HepG2 (cell line): ENCODE measurements at regions not wholly inside any gene's neighbourhood (a gene's known extent, or its start where the extent isn't known, plus 50 kb on each side); places are given as distances from the start of the nearest gene placed in this dataset.

Experiments
- ATAC-seq: fragments of 200-7000 bp; cut with Tn5 transposase; 3 replicates; pipeline ENCODE4 v1.9.1; 2020; ENCODE audit warnings: mild to moderate bottlenecking, moderate library complexity
- BruUV-seq: library from RNA; stranded (reverse); fragments of 400-500 nt; replicated peaks from 2 replicates; lab custom pipeline; 2021; lab: Mats Ljungman, UMichigan
- CTCF ChIA-PET: fragments of 300-600 bp; formaldehyde crosslinking; extraction: SDS; loops from one replicate; lab custom pipeline; 2021; ENCODE audit warnings: low total read pairs, inconsistent platforms, low intra/inter-chr PET ratio; lab: Yijun Ruan, JAX
- POLR2A ChIA-PET: fragments of 350-600 bp; sonication (Branson Sonifier 250); formaldehyde crosslinking; loops from one replicate; lab custom pipeline; 2020; ENCODE audit warnings: antibody characterized with exemption, inconsistent platforms; lab: Yijun Ruan, JAX
- DNase-seq: peaks from one replicate; pipeline ENCODE4 v3.0.0-alpha.2; 2015; ENCODE audit warnings: low spot score
- FAIRE-seq: peaks from 3 replicates; lab custom pipeline; 2011; peaks lifted over from hg19 to GRCh38; lab: Jason Lieb, UNC
- H2AFZ ChIP-seq: one replicate; pipeline ENCODE4 v1.6.1; 2011; ENCODE audit warnings: low read length, inconsistent platforms
- H3K27ac ChIP-seq: fragments of 300-600 bp; 3 replicates; pipeline ENCODE4 v1.8.0; 2011; ENCODE audit warnings: mixed run types, mild to moderate bottlenecking, mixed read lengths, low read length, inconsistent platforms; ENCODE audit not compliant: insufficient read depth; ENCODE audit errors: extremely low read length
- H3K27me3 ChIP-seq, 2 experiments: fragments of 200-600 bp in 1 of 2; 2 replicates in 1 of 2; 3 replicates in 1 of 2; pipeline versions ENCODE4 v1.6.0 to v1.8.0; 2011; ENCODE audit warnings: low read length in 2 of 2, mild to moderate bottlenecking in 2 of 2, moderate library complexity in 2 of 2, inconsistent platforms in 1 of 2; ENCODE audit not compliant: insufficient read depth in 2 of 2, control insufficient read depth in 1 of 2
- H3K36me3 ChIP-seq, 2 experiments: fragments of 200-600 bp in 1 of 2; replicated peaks in 1 of 2; 2 replicates in 1 of 2; 3 replicates in 1 of 2; pipeline versions ENCODE4 v1.5.1 to v1.8.0; 2011; ENCODE audit warnings: low read length in 2 of 2, inconsistent platforms in 1 of 2; ENCODE audit not compliant: insufficient read depth in 2 of 2, control insufficient read depth in 1 of 2
- H3K4me1 ChIP-seq: 2 replicates; pipeline ENCODE4 v1.5.1; 2012; ENCODE audit warnings: low read length, inconsistent platforms; ENCODE audit not compliant: insufficient read depth
- H3K4me2 ChIP-seq: 2 replicates; pipeline ENCODE4 v1.6.0; 2011; ENCODE audit warnings: low read depth, low read length, inconsistent platforms
- H3K4me3 ChIP-seq, 3 experiments: fragments of 200-600 bp in 1 of 3; sonication (generic), shearing (Covaris generic) in 1 of 3; replicated peaks in 1 of 3; 2 replicates each; pipeline ENCODE4 v1.5.1; 2011 to 2016; ENCODE audit warnings: low read length in 3 of 3, inconsistent platforms in 2 of 3, low read depth in 2 of 3, mild to moderate bottlenecking in 2 of 3, control low read depth in 1 of 3, mixed read lengths in 1 of 3; ENCODE audit not compliant: insufficient read depth in 1 of 3
- H3K79me2 ChIP-seq: one replicate; pipeline ENCODE4 v1.6.1; 2011; ENCODE audit warnings: low read length, inconsistent platforms; ENCODE audit not compliant: insufficient read depth
- H3K9ac ChIP-seq: 2 replicates; pipeline ENCODE4 v1.6.0; 2011; ENCODE audit warnings: mild to moderate bottlenecking, low read depth, low read length, inconsistent platforms; ENCODE audit not compliant: insufficient read depth
- H3K9me3 ChIP-seq: 2 replicates; pipeline ENCODE4 v1.5.1; 2012; ENCODE audit warnings: mild to moderate bottlenecking, low read length
- H4K20me1 ChIP-seq: 2 replicates; pipeline ENCODE4 v1.6.0; 2011; ENCODE audit warnings: inconsistent platforms, mild to moderate bottlenecking, low read length, moderate library complexity; ENCODE audit not compliant: insufficient read depth
- GTF3A ChIP-seq: sonication (generic); formaldehyde crosslinking; conservative IDR thresholded peaks from 2 replicates; pipeline ENCODE4 v1.4.0; 2020; ENCODE audit warnings: mild to moderate bottlenecking, missing genetic modification reagents
- HNRNPK ChIP-seq: fragments of 200-400 bp; formaldehyde crosslinking; IDR thresholded peaks from 2 replicates; pipeline ENCODE4 v1.6.1; 2018; ENCODE audit warnings: low read length, low read depth, moderate library complexity, mild to moderate bottlenecking; ENCODE audit not compliant: poor library complexity, severe bottlenecking
- HNRNPLL ChIP-seq: fragments of 200-400 bp; formaldehyde crosslinking; IDR thresholded peaks from 2 replicates; pipeline ENCODE4 v1.6.1; 2017; ENCODE audit warnings: mild to moderate bottlenecking, low read depth, low read length; ENCODE audit not compliant: poor library complexity, severe bottlenecking
- HOXA3 ChIP-seq: sonication (generic); formaldehyde crosslinking; IDR thresholded peaks from 2 replicates; pipeline ENCODE4 v1.5.0; 2020; ENCODE audit warnings: missing genetic modification reagents
- KMT2A ChIP-seq: sonication (generic); formaldehyde crosslinking; IDR thresholded peaks from 2 replicates; pipeline ENCODE4 v1.4.0; 2020; ENCODE audit warnings: missing genetic modification reagents
- MAF1 ChIP-seq: sonication (generic); formaldehyde crosslinking; IDR thresholded peaks from 2 replicates; pipeline ENCODE4 v1.5.0; 2020; ENCODE audit warnings: missing genetic modification reagents, borderline replicate concordance
- MED8 ChIP-seq: sonication (generic); formaldehyde crosslinking; IDR thresholded peaks from 2 replicates; pipeline ENCODE4 v1.8.1; 2023; ENCODE audit warnings: mild to moderate bottlenecking, missing genetic modification reagents; ENCODE audit not compliant: insufficient replicate concordance
- MTF2 ChIP-seq: sonication (generic); formaldehyde crosslinking; IDR thresholded peaks from 2 replicates; pipeline ENCODE4 v1.5.0; 2020; ENCODE audit warnings: missing genetic modification reagents, borderline replicate concordance
- NFIC ChIP-seq: IDR thresholded peaks from 2 replicates; pipeline ENCODE4 v1.6.1; 2012; ENCODE audit warnings: mild to moderate bottlenecking, low read length, inconsistent platforms
- PHF8 ChIP-seq: sonication (generic); formaldehyde crosslinking; IDR thresholded peaks from 2 replicates; pipeline ENCODE4 v1.5.0; 2020; ENCODE audit warnings: missing genetic modification reagents
- PLSCR1 ChIP-seq: sonication (generic); formaldehyde crosslinking; IDR thresholded peaks from 2 replicates; pipeline ENCODE4 v1.5.0; 2020; ENCODE audit warnings: missing genetic modification reagents, mild to moderate bottlenecking, borderline replicate concordance
- RBM39 ChIP-seq: fragments of 200-400 bp; formaldehyde crosslinking; IDR thresholded peaks from one replicate; pipeline ENCODE4 v1.6.1; 2018; ENCODE audit warnings: antibody characterized with exemption, mild to moderate bottlenecking, low read depth, low read length; ENCODE audit not compliant: poor library complexity, severe bottlenecking
- SUZ12 ChIP-seq: fragments of 150-350 bp; IDR thresholded peaks from 2 replicates; pipeline ENCODE4 v1.6.1; 2014; ENCODE audit warnings: low read depth, low read length
- TFDP1 ChIP-seq: IDR thresholded peaks from 2 replicates; pipeline ENCODE4 v1.6.1; 2016; ENCODE audit warnings: missing compliant biosample characterization, missing genetic modification reagents, borderline replicate concordance
- ZFP41 ChIP-seq: sonication (generic); formaldehyde crosslinking; IDR thresholded peaks from 2 replicates; pipeline ENCODE4 v1.4.0; 2020; ENCODE audit warnings: mild to moderate bottlenecking, missing genetic modification reagents, borderline replicate concordance
- ZFP62 ChIP-seq: sonication (generic); formaldehyde crosslinking; IDR thresholded peaks from 2 replicates; pipeline ENCODE4 v1.4.0; 2020; ENCODE audit warnings: missing genetic modification reagents
- ZNF234 ChIP-seq: sonication (generic); formaldehyde crosslinking; conservative IDR thresholded peaks from 2 replicates; pipeline ENCODE4 v1.5.1; 2020; ENCODE audit warnings: mild to moderate bottlenecking, missing genetic modification reagents
- ZNF446 ChIP-seq: sonication (generic); formaldehyde crosslinking; IDR thresholded peaks from 2 replicates; pipeline ENCODE4 v1.5.0; 2020; ENCODE audit warnings: mild to moderate bottlenecking, missing genetic modification reagents
- ZNF510 ChIP-seq: sonication (generic); formaldehyde crosslinking; IDR thresholded peaks from 2 replicates; pipeline ENCODE4 v1.4.0; 2020; ENCODE audit warnings: low read depth, mild to moderate bottlenecking, missing genetic modification reagents
- WGBS: methylation state at CpG from one replicate; pipeline ENCODE4 v1.1.6; 2017; ENCODE audit warnings: low lambda C conversion rate; 5-methylcytosine and 5-hydroxymethylcytosine counted together
- in situ Hi-C: cut with HindIII; loops from 2 replicates; pipeline ENCODE4 v1.10.0; 2017; ENCODE audit warnings: low pct_unique_long_range_greater_than_20kb; ENCODE audit not compliant: extremely low pct_ligation_motif_present
- intact Hi-C: fragments of 100-400 bp; cut with micrococcal nuclease; formaldehyde crosslinking; loops from one replicate; pipeline ENCODE4 v1.10.0; 2022; ENCODE audit not compliant: unreplicated experiment

- POLR2A ChIA-PET, result no interaction called here
- Histone ChIP-seq H3K9me3 (no peaks in the 10 kb centered on the region), H2AFZ (no peak overlapping the region), H3K36me3 (no peaks in the 10 kb centered on the region), H4K20me1 (no peaks in the 10 kb centered on the region), H3K4me2 (no peak overlapping the region), H3K4me3 (no peak overlapping the region), H3K27me3 (no peaks in the 10 kb centered on the region), H3K4me1 (peaks cover 31% of the 10 kb centered on the region), H3K79me2 (no peaks in the 10 kb centered on the region), H3K27ac (no peak overlapping the region), H3K9ac (no peak overlapping the region)
- WGBS, result 42% methylated on average over 5 of the region's 5 CpGs
- CTCF ChIA-PET, result no interaction called here
- BruUV-seq, result no TSS peak
- TF ChIP-seq ZNF446 (CRISPR knock-in tag) (no peak), GTF3A (CRISPR knock-in tag) (no peak), TFDP1 (CRISPR knock-in tag) (no peak)
- in situ Hi-C loops (no loop called here), intact Hi-C loops (no loop called here)
- no peak for FAIRE-seq
- no peak for ATAC-seq
- no peak for DNase-seq
These were observed 274.7 kb downstream of the FOXO1 start for GRCh38 chr13:40391788-40392187.

- 47% methylated on average over 5 of the region's 5 CpGs for WGBS
- intact Hi-C loops (no loop called here), in situ Hi-C loops (no loop called here)
- no TSS peak for BruUV-seq
- H3K4me1 ChIP-seq, result peaks cover 11% of the 10 kb centered on the region
- no peaks in the 10 kb centered on the region for H3K9me3 ChIP-seq
- ATAC-seq (no peak), FAIRE-seq (no peak), DNase-seq (no peak)
- no peaks in the 10 kb centered on the region for H3K27me3 ChIP-seq
- H4K20me1 ChIP-seq, result no peaks in the 10 kb centered on the region
- no peak overlapping the region for H3K4me3 ChIP-seq
- H2AFZ ChIP-seq, result no peak overlapping the region
- CTCF ChIA-PET, result no interaction called here
- H3K4me2 ChIP-seq, result no peak overlapping the region
- no peaks in the 10 kb centered on the region for H3K79me2 ChIP-seq
- H3K27ac ChIP-seq, result no peak overlapping the region
- POLR2A ChIA-PET, result no interaction called here
- no peak overlapping the region for H3K9ac ChIP-seq
- H3K36me3 ChIP-seq, result no peaks in the 10 kb centered on the region
- TF ChIP-seq MTF2 (no peak), MAF1 (no peak), ZFP62 (no peak), PHF8 (no peak), ZNF510 (CRISPR knock-in tag) (no peak), PLSCR1 (CRISPR knock-in tag) (no peak), ZFP41 (CRISPR knock-in tag) (no peak), NFIC (no peak), HNRNPK (no peak), HNRNPLL (no peak), KMT2A (CRISPR knock-in tag) (no peak), MED8 (CRISPR knock-in tag) (no peak), RBM39 (no peak), ZNF234 (CRISPR knock-in tag) (no peak), HOXA3 (CRISPR knock-in tag) (no peak), SUZ12 (no peak)
These were observed 272.0 kb downstream of the FOXO1 start for GRCh38 chr13:40394304-40394985.
